ENCODE measurements at regions not wholly inside any gene's neighbourhood (a gene's known extent, or its start where the extent isn't known, plus 50 kb on each side); places are given as distances from the start of the nearest gene placed in this dataset.

DNA sequence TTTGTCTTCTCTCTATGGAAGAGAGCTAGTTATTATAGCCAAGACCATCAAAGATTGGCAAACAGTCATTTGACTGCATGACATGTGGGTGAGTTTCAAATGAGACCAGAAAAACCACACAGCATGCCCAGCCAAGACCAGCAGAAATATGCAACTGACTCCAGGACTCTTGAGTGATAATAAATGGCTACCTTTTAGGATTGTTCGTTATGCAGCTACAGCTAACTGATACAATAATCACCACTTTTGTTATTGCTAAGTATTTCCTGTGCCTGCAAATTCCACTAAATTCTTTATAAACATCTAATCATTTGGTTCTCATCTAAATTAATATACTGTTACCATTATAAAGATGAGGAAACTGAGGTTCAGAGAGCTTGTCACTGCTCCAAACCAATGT, 528.4 kb upstream of the TBX3 start:
- no peak for TF ChIP-seq SUZ12 (IDR thresholded peaks at IDR 0.05)
- TF ChIP-seq HDGF (IDR thresholded peaks at IDR 0.05; ENCODE audit: borderline replicate concordance) = no peak
- no peak for TF ChIP-seq FOXK2 (IDR thresholded peaks at IDR 0.05)
- no peak for TF ChIP-seq SP1 (IDR thresholded peaks at IDR 0.05)
- no peak for TF ChIP-seq ARNT (IDR thresholded peaks at IDR 0.05)
- no peak for TF ChIP-seq ELF4 (IDR thresholded peaks at IDR 0.05)
- no peak for TF ChIP-seq FOXM1 (IDR thresholded peaks at IDR 0.05; ENCODE audit: borderline replicate concordance)
- no peak for TF ChIP-seq BHLHE40 (IDR thresholded peaks at IDR 0.05; ENCODE audit: borderline replicate concordance)
- TF ChIP-seq NFRKB (IDR thresholded peaks at IDR 0.05) = no peak
- TF ChIP-seq, protein P1, sequence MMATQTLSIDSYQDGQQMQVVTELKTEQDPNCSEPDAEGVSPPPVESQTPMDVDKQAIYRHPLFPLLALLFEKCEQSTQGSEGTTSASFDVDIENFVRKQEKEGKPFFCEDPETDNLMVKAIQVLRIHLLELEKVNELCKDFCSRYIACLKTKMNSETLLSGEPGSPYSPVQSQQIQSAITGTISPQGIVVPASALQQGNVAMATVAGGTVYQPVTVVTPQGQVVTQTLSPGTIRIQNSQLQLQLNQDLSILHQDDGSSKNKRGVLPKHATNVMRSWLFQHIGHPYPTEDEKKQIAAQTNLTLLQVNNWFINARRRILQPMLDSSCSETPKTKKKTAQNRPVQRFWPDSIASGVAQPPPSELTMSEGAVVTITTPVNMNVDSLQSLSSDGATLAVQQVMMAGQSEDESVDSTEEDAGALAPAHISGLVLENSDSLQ (IDR thresholded peaks at IDR 0.05) = no peak
- TF ChIP-seq TARDBP (IDR thresholded peaks at IDR 0.05) = no peak
- TF ChIP-seq ZNF384 (IDR thresholded peaks at IDR 0.05) = no peak
- no peak for TF ChIP-seq CTBP1 (IDR thresholded peaks at IDR 0.05; ENCODE audit: borderline replicate concordance)
- no peak for TF ChIP-seq FOXA1 (IDR thresholded peaks at IDR 0.05)
